Stimulated activated CD4-positive, alpha-beta T cell treated with anti-CD3 and anti-CD28 coated beads, Interleukin-1b, Interleukin-23, amount 100 ng/mL, for 24 hours (primary cell): ENCODE measurements at regions not wholly inside any gene's neighbourhood (a gene's known extent, or its start where the extent isn't known, plus 50 kb on each side); places are given as distances from the start of the nearest gene placed in this dataset.

ENCODE experiments used
- DNase-seq, 4 experiments: peaks; one replicate each; pipeline ENCODE4 v3.0.0-alpha.2; 2020; ENCODE audit warnings: low read depth in 4 of 4, low spot score in 1 of 4

GRCh38 chr12:127223011-127223410, 1044.0 kb upstream of the TMEM132C start:
- no peak for DNase-seq

- DNase-seq: no peak
These were observed 1043.2 kb upstream of the TMEM132C start for GRCh38 chr12:127223731-127224130.

- DNase-seq: no peak
These were observed 1036.1 kb upstream of the TMEM132C start for GRCh38 chr12:127230843-127231260.

GRCh38 chr12:127231371-127231770, 1035.6 kb upstream of the TMEM132C start:
- no peak for DNase-seq

- DNase-seq: no peak
These were observed 1034.0 kb upstream of the TMEM132C start for GRCh38 chr12:127233016-127233415.

GRCh38 chr12:127235761-127236160, 1031.2 kb upstream of the TMEM132C start:
- no peak for DNase-seq

GRCh38 chr12:127236491-127236890, 1030.5 kb upstream of the TMEM132C start:
- no peak for DNase-seq

- DNase-seq: no peak
These were observed 1029.8 kb upstream of the TMEM132C start for GRCh38 chr12:127237151-127237550.

GRCh38 chr12:127238107-127238506, 1028.9 kb upstream of the TMEM132C start:
- no peak for DNase-seq

- no peak for DNase-seq
These were observed 1027.2 kb upstream of the TMEM132C start for GRCh38 chr12:127239781-127240180.

- no peak for DNase-seq
These were observed 1026.6 kb upstream of the TMEM132C start for GRCh38 chr12:127240249-127240929.

GRCh38 chr12:127241072-127241817, 1025.7 kb upstream of the TMEM132C start:
- DNase-seq: no peak

- DNase-seq: no peak
These were observed 1022.0 kb upstream of the TMEM132C start for GRCh38 chr12:127245009-127245408.

- no peak for DNase-seq
These were observed 1021.5 kb upstream of the TMEM132C start for GRCh38 chr12:127245437-127245836.

- no peak for DNase-seq
These were observed 1019.0 kb upstream of the TMEM132C start for GRCh38 chr12:127247937-127248336.

- no peak for DNase-seq
These were observed 1017.5 kb upstream of the TMEM132C start for GRCh38 chr12:127249428-127249827.

- DNase-seq: no peak
These were observed 1013.1 kb upstream of the TMEM132C start for GRCh38 chr12:127253797-127254327.

GRCh38 chr12:127254420-127254955, 1012.5 kb upstream of the TMEM132C start:
- no peak for DNase-seq

- no peak for DNase-seq
These were observed 1009.5 kb upstream of the TMEM132C start for GRCh38 chr12:127257366-127257935.

GRCh38 chr12:127260531-127260930, 1006.4 kb upstream of the TMEM132C start:
- no peak for DNase-seq

- DNase-seq: no peak
These were observed 1006.0 kb upstream of the TMEM132C start for GRCh38 chr12:127260999-127261398.

- DNase-seq: no peak
These were observed 1004.4 kb upstream of the TMEM132C start for GRCh38 chr12:127262615-127263014.
